ENCODE measurements at regions not wholly inside any gene's neighbourhood (a gene's known extent, or its start where the extent isn't known, plus 50 kb on each side); places are given as distances from the start of the nearest gene placed in this dataset.
A peak's percentile ranks its signal among the peaks of the same experiment; 100 is the strongest.
"Not testable (repeated sequence)": the region's sequence is repeated elsewhere in the genome, so short reads cannot be mapped to it uniquely, and the experiment has no call there.

- DNase-seq (ENCODE audit: low read depth in 2 of 3, low spot score in 1 of 3), result no peak
Measured at GRCh38 chr6:90374201-90374600, 77.6 kb upstream of the BACH2 start.

- DNase-seq (ENCODE audit: low read depth in 2 of 3, low spot score in 1 of 3), result no peak
Measured at GRCh38 chr6:90372885-90373284, 76.2 kb upstream of the BACH2 start.

GRCh38 chr6:90372450-90372849 is 75.8 kb upstream of the BACH2 start:
- DNase-seq (ENCODE audit: low read depth in 2 of 3, low spot score in 1 of 3), result no peak

- DNase-seq (ENCODE audit: low read depth in 2 of 3, low spot score in 1 of 3), result no peak
Measured at GRCh38 chr6:90370493-90370959, 73.9 kb upstream of the BACH2 start.

- DNase-seq (ENCODE audit: low read depth in 2 of 3, low spot score in 1 of 3), result no peak
Measured at GRCh38 chr6:90369651-90370050, 73.0 kb upstream of the BACH2 start.

- DNase-seq (ENCODE audit: low read depth in 2 of 3, low spot score in 1 of 3), result peak in 1 of 3 donors; percentile 34
Measured at GRCh38 chr6:90369024-90369519, 72.4 kb upstream of the BACH2 start.

GRCh38 chr6:90368601-90369000 is 72.0 kb upstream of the BACH2 start:
- DNase-seq (ENCODE audit: low read depth in 2 of 3, low spot score in 1 of 3), result no peak

GRCh38 chr6:90368001-90368400 is 71.4 kb upstream of the BACH2 start:
- DNase-seq (ENCODE audit: low read depth in 2 of 3, low spot score in 1 of 3), result no peak

- DNase-seq (ENCODE audit: low read depth in 2 of 3, low spot score in 1 of 3), result no peak
Measured at GRCh38 chr6:90365565-90366219, 69.0 kb upstream of the BACH2 start.

- DNase-seq (ENCODE audit: low read depth in 2 of 3, low spot score in 1 of 3), result no peak
Measured at GRCh38 chr6:90365002-90365401, 68.4 kb upstream of the BACH2 start.

GRCh38 chr6:90364286-90364685 is 67.6 kb upstream of the BACH2 start:
- no peak for DNase-seq (ENCODE audit: low read depth in 2 of 3, low spot score in 1 of 3)

GRCh38 chr6:90362318-90362717 is 65.7 kb upstream of the BACH2 start:
- no peak for DNase-seq (ENCODE audit: low read depth in 2 of 3, low spot score in 1 of 3)

- no peak for DNase-seq (ENCODE audit: low read depth in 2 of 3, low spot score in 1 of 3)
Measured at GRCh38 chr6:90361174-90361573, 64.5 kb upstream of the BACH2 start.

- not testable (repeated sequence) for DNase-seq (ENCODE audit: low read depth in 2 of 3, low spot score in 1 of 3)
Measured at GRCh38 chr6:90358036-90358770, 61.6 kb upstream of the BACH2 start.

- no peak for DNase-seq (ENCODE audit: low read depth in 2 of 3, low spot score in 1 of 3)
Measured at GRCh38 chr6:90356012-90356421, 59.4 kb upstream of the BACH2 start.

GRCh38 chr6:90354961-90355360 is 58.3 kb upstream of the BACH2 start:
- no peak for DNase-seq (ENCODE audit: low read depth in 2 of 3, low spot score in 1 of 3)

GRCh38 chr6:90351696-90352095 is 55.1 kb upstream of the BACH2 start:
- no peak for DNase-seq (ENCODE audit: low read depth in 2 of 3, low spot score in 1 of 3)

- DNase-seq (ENCODE audit: low read depth in 2 of 3, low spot score in 1 of 3), result peak in 1 of 3 donors; percentile 32
Measured at GRCh38 chr6:90350689-90351554, 54.3 kb upstream of the BACH2 start.

- DNase-seq (ENCODE audit: low read depth in 2 of 3, low spot score in 1 of 3), result no peak
Measured at GRCh38 chr6:90347411-90347851, 50.8 kb upstream of the BACH2 start.

GRCh38 chr6:90346729-90347128 is 50.1 kb upstream of the BACH2 start:
- DNase-seq (ENCODE audit: low read depth in 2 of 3, low spot score in 1 of 3), result no peak
